GM18868 (cell line): ENCODE measurements at regions not wholly inside any gene's neighbourhood (a gene's known extent, or its start where the extent isn't known, plus 50 kb on each side); places are given as distances from the start of the nearest gene placed in this dataset.

Source experiments
- ATAC-seq: cut with Tn5 transposase; IDR thresholded peaks from one replicate; pipeline ENCODE4 v1.9.1; 2021; ENCODE audit warnings: mild to moderate bottlenecking, moderate library complexity; ENCODE audit not compliant: unreplicated experiment

GRCh38 chr15:98506711-98507110 is 141.6 kb upstream of the IGF1R start:
- no peak for ATAC-seq

GRCh38 chr15:98513428-98513986 is 134.8 kb upstream of the IGF1R start:
- ATAC-seq: no peak

GRCh38 chr15:98514034-98514622 is 134.2 kb upstream of the IGF1R start:
- no peak for ATAC-seq

GRCh38 chr15:98518823-98519561 is 129.3 kb upstream of the IGF1R start:
- ATAC-seq: peak; percentile 91

- no peak for ATAC-seq
These were observed 128.4 kb upstream of the IGF1R start for GRCh38 chr15:98519767-98520550.

GRCh38 chr15:98522127-98522526 is 126.2 kb upstream of the IGF1R start:
- ATAC-seq: no peak

- no peak for ATAC-seq
These were observed 124.3 kb upstream of the IGF1R start for GRCh38 chr15:98523912-98524662.

- no peak for ATAC-seq
These were observed 123.3 kb upstream of the IGF1R start for GRCh38 chr15:98524838-98525660.

GRCh38 chr15:98525661-98526001 is 122.7 kb upstream of the IGF1R start:
- no peak for ATAC-seq

GRCh38 chr15:98526094-98526493 is 122.2 kb upstream of the IGF1R start:
- ATAC-seq: no peak

GRCh38 chr15:98528046-98528725 is 120.2 kb upstream of the IGF1R start:
- no peak for ATAC-seq

- ATAC-seq: no peak
These were observed 118.9 kb upstream of the IGF1R start for GRCh38 chr15:98529205-98530145.

GRCh38 chr15:98530570-98530969 is 117.8 kb upstream of the IGF1R start:
- peak; percentile 85 for ATAC-seq

GRCh38 chr15:98532063-98532462 is 116.3 kb upstream of the IGF1R start:
- ATAC-seq: no peak

GRCh38 chr15:98536976-98537375 is 111.4 kb upstream of the IGF1R start:
- ATAC-seq: no peak

GRCh38 chr15:98537516-98538060 is 110.8 kb upstream of the IGF1R start:
- no peak for ATAC-seq

GRCh38 chr15:98541519-98541918 is 106.8 kb upstream of the IGF1R start:
- ATAC-seq: no peak

- no peak for ATAC-seq
These were observed 105.1 kb upstream of the IGF1R start for GRCh38 chr15:98543237-98543636.
